ENCODE measurements at regions not wholly inside any gene's neighbourhood (a gene's known extent, or its start where the extent isn't known, plus 50 kb on each side); places are given as distances from the start of the nearest gene placed in this dataset.

GRCh38 chr16:73544826-73545225 lies 496.9 kb upstream of the ZFHX3 start:
- no peak for ATAC-seq
- TF ChIP-seq BACH2 (CRISPR knock-in tag; IDR thresholded peaks at IDR 0.05; ENCODE audit: borderline replicate concordance), result no peak
- TF ChIP-seq ZC3H10 (CRISPR knock-in tag; IDR thresholded peaks at IDR 0.05), result no peak
- no peak for TF ChIP-seq POU6F1 (CRISPR knock-in tag; IDR thresholded peaks at IDR 0.05; ENCODE audit: borderline replicate concordance, low read depth)
- TF ChIP-seq ZNF8 (CRISPR knock-in tag; IDR thresholded peaks at IDR 0.05), result no peak
- TF ChIP-seq, protein P1, sequence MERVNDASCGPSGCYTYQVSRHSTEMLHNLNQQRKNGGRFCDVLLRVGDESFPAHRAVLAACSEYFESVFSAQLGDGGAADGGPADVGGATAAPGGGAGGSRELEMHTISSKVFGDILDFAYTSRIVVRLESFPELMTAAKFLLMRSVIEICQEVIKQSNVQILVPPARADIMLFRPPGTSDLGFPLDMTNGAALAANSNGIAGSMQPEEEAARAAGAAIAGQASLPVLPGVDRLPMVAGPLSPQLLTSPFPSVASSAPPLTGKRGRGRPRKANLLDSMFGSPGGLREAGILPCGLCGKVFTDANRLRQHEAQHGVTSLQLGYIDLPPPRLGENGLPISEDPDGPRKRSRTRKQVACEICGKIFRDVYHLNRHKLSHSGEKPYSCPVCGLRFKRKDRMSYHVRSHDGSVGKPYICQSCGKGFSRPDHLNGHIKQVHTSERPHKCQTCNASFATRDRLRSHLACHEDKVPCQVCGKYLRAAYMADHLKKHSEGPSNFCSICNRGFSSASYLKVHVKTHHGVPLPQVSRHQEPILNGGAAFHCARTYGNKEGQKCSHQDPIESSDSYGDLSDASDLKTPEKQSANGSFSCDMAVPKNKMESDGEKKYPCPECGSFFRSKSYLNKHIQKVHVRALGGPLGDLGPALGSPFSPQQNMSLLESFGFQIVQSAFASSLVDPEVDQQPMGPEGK (CRISPR knock-in tag; IDR thresholded peaks at IDR 0.05; ENCODE audit: borderline replicate concordance), result no peak
- TF ChIP-seq ARNTL (CRISPR knock-in tag; IDR thresholded peaks at IDR 0.05; ENCODE audit: borderline replicate concordance, low read depth), result no peak
- no peak for TF ChIP-seq TCF4 (CRISPR knock-in tag; IDR thresholded peaks at IDR 0.05; ENCODE audit: borderline replicate concordance)
- TF ChIP-seq ZFP30 (CRISPR knock-in tag; IDR thresholded peaks at IDR 0.05), result no peak
- TF ChIP-seq GLIS3 (CRISPR knock-in tag; IDR thresholded peaks at IDR 0.05), result no peak
- TF ChIP-seq ZFP3 (CRISPR knock-in tag; IDR thresholded peaks at IDR 0.05), result no peak
- TF ChIP-seq ZNF565 (CRISPR knock-in tag; conservative IDR thresholded peaks at IDR 0.05; ENCODE audit: low read depth), result no peak
- no peak for TF ChIP-seq CREB5 (CRISPR knock-in tag; IDR thresholded peaks at IDR 0.05; ENCODE audit: low read depth)
- TF ChIP-seq ISL1 (CRISPR knock-in tag; IDR thresholded peaks at IDR 0.05), result no peak
- TF ChIP-seq, protein P2, sequence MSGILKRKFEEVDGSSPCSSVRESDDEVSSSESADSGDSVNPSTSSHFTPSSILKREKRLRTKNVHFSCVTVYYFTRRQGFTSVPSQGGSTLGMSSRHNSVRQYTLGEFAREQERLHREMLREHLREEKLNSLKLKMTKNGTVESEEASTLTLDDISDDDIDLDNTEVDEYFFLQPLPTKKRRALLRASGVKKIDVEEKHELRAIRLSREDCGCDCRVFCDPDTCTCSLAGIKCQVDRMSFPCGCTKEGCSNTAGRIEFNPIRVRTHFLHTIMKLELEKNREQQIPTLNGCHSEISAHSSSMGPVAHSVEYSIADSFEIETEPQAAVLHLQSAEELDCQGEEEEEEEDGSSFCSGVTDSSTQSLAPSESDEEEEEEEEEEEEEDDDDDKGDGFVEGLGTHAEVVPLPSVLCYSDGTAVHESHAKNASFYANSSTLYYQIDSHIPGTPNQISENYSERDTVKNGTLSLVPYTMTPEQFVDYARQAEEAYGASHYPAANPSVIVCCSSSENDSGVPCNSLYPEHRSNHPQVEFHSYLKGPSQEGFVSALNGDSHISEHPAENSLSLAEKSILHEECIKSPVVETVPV (CRISPR knock-in tag; IDR thresholded peaks at IDR 0.05), result no peak
- TF ChIP-seq CSDC2 (CRISPR knock-in tag; IDR thresholded peaks at IDR 0.05), result no peak

- no peak for TF ChIP-seq ZC3H10 (CRISPR knock-in tag; IDR thresholded peaks at IDR 0.05)
- no peak for TF ChIP-seq ZNF8 (CRISPR knock-in tag; IDR thresholded peaks at IDR 0.05)
- no peak for TF ChIP-seq ZNF70 (CRISPR knock-in tag; IDR thresholded peaks at IDR 0.05)
- no peak for TF ChIP-seq ZFP3 (CRISPR knock-in tag; IDR thresholded peaks at IDR 0.05)
- TF ChIP-seq BACH2 (CRISPR knock-in tag; IDR thresholded peaks at IDR 0.05; ENCODE audit: borderline replicate concordance), result no peak
- no peak for TF ChIP-seq TSHZ2 (CRISPR knock-in tag; IDR thresholded peaks at IDR 0.05)
- no peak for TF ChIP-seq ZFP30 (CRISPR knock-in tag; IDR thresholded peaks at IDR 0.05)
- TF ChIP-seq PPARA (CRISPR knock-in tag; IDR thresholded peaks at IDR 0.05; ENCODE audit: borderline replicate concordance), result no peak
- TF ChIP-seq CSDC2 (CRISPR knock-in tag; IDR thresholded peaks at IDR 0.05), result no peak
- no peak for TF ChIP-seq CREB5 (CRISPR knock-in tag; IDR thresholded peaks at IDR 0.05; ENCODE audit: low read depth)
- TF ChIP-seq RARB (CRISPR knock-in tag; IDR thresholded peaks at IDR 0.05), result no peak
- ATAC-seq, result no peak
These were observed 496.2 kb upstream of the ZFHX3 start for GRCh38 chr16:73543970-73544599.

Measured in SK-N-SH treated with all-trans-retinoic acid at 6 μM for 48 hours (cell line).